Prostate gland (tissue), 2 donors: ENCODE measurements at regions not wholly inside any gene's neighbourhood (a gene's known extent, or its start where the extent isn't known, plus 50 kb on each side); places are given as distances from the start of the nearest gene placed in this dataset.
"Not testable (repeated sequence)": the region's sequence is repeated elsewhere in the genome, so short reads cannot be mapped to it uniquely, and the experiment has no call there.

ENCODE experiments used
- DNase-seq: peaks from one replicate; pipeline ENCODE4 v3.0.0-alpha.2; 2019; ENCODE audit warnings: low spot score
- H3K27ac ChIP-seq, 2 donors: fragments of 200-600 bp; sonication (generic); 2 replicates each; pipeline ENCODE4 v1.5.1; 2017 to 2019
- H3K27me3 ChIP-seq: fragments of 200-600 bp; sonication (generic); replicated peaks from 2 replicates; pipeline ENCODE4 v1.5.1; 2019; ENCODE audit not compliant: insufficient read depth
- H3K36me3 ChIP-seq, 2 donors: fragments of 200-600 bp; sonication (generic); 1 replicate in 1 of 2; 2 replicates in 1 of 2; pipeline versions ENCODE4 v1.5.1 to v1.8.1; 2017 to 2019
- H3K4me1 ChIP-seq: fragments of 200-600 bp; sonication (generic); replicated peaks from 2 replicates; pipeline ENCODE4 v1.5.1; 2019
- H3K4me3 ChIP-seq, 2 donors: fragments of 200-600 bp; sonication (generic); 2 replicates each; pipeline ENCODE4 v1.5.1; 2017 to 2019
- H3K9me3 ChIP-seq: fragments of 200-600 bp; sonication (generic); 2 replicates; pipeline ENCODE4 v1.5.1; 2017
- POLR2A ChIP-seq: fragments of 450-650 bp; IDR thresholded peaks from one replicate; pipeline ENCODE4 v1.6.1; 2016; ENCODE audit warnings: antibody characterized with exemption, mild to moderate bottlenecking
- POLR2AphosphoS5 ChIP-seq: sonication (generic); formaldehyde crosslinking; IDR thresholded peaks from one replicate; pipeline ENCODE4 v1.6.1; 2017; ENCODE audit warnings: antibody characterized with exemption
- WGBS: methylation state at CpG from one replicate; pipeline ENCODE4 v1.1.5; 2018; 5-methylcytosine and 5-hydroxymethylcytosine counted together
- intact Hi-C: fragments of 100-400 bp; cut with DNase I; formaldehyde crosslinking; loops from one replicate; pipeline ENCODE4 v1.14.2; 2022
- TF ChIP-seq, protein P1 (sequence below), 4 experiments: fragments of 200-600 bp in 2 of 4; fragments of 450-650 bp in 2 of 4; sonication (generic) in 2 of 4; IDR thresholded peaks; 1 replicate in 3 of 4; 2 replicates in 1 of 4; pipeline ENCODE4 v1.5.1; 2016 to 2019; ENCODE audit warnings: antibody characterized with exemption in 4 of 4, mild to moderate bottlenecking in 2 of 4, moderate library complexity in 2 of 4

DNA sequence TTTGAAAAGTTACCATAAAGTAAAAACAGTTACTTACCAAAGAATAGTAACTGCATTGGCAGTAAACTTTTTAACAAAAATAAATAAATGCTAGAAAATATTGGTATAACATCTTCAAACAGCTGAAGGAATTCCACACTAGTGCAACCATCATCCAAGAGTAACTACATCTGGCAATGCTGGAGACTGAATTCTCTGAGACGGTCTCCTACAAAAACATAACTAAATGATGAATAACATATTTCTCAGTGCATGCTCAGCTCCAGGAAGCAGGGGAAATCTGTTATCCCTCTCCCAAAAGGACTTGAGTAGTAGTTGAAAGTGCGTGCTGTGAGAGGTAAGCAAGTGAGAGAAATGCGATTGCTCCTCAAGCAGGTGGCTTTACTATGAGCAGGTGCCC lies 526.8 kb upstream of the CCDC54 start:
- H3K27me3 ChIP-seq, result no peaks in the 10 kb centered on the region
- DNase-seq, result no peak
- no peak overlapping the region for H3K27ac ChIP-seq
- TF ChIP-seq POLR2AphosphoS5, result no peak
- TF ChIP-seq, protein P1, sequence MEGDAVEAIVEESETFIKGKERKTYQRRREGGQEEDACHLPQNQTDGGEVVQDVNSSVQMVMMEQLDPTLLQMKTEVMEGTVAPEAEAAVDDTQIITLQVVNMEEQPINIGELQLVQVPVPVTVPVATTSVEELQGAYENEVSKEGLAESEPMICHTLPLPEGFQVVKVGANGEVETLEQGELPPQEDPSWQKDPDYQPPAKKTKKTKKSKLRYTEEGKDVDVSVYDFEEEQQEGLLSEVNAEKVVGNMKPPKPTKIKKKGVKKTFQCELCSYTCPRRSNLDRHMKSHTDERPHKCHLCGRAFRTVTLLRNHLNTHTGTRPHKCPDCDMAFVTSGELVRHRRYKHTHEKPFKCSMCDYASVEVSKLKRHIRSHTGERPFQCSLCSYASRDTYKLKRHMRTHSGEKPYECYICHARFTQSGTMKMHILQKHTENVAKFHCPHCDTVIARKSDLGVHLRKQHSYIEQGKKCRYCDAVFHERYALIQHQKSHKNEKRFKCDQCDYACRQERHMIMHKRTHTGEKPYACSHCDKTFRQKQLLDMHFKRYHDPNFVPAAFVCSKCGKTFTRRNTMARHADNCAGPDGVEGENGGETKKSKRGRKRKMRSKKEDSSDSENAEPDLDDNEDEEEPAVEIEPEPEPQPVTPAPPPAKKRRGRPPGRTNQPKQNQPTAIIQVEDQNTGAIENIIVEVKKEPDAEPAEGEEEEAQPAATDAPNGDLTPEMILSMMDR (IDR thresholded peaks at IDR 0.05), result no peak
- no peak for TF ChIP-seq POLR2A
- no peaks in the 10 kb centered on the region for H3K36me3 ChIP-seq
- no peak overlapping the region for H3K4me3 ChIP-seq
- no peaks in the 10 kb centered on the region for H3K4me1 ChIP-seq
- 85% methylated on average over 3 of the region's 3 CpGs for WGBS
- intact Hi-C loops, result no loop called here
- H3K9me3 ChIP-seq, result no peaks in the 10 kb centered on the region

DNA sequence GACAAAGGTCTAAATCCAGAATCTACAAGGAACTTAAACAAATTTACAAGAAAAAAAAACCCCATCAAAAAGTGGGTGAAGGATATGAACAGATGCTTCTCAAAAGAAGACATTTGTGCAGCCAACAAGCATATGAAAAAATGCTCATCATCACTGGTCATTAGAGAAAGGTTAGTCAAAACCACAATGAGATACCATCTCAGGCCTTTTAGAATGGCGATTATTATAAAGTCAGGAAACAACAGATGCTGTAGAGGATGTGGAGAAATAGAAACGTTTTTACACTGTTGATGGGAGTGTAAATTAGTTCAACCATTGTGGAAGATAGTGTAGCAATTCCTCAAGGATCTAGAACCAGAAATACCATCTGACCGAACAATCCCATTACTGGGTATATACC lies 518.9 kb upstream of the CCDC54 start:
- H3K27me3 ChIP-seq, H3K27ac ChIP-seq, H3K9me3 ChIP-seq, H3K4me3 ChIP-seq, H3K4me1 ChIP-seq, DNase-seq, H3K36me3 ChIP-seq, intact Hi-C loops: not testable (repeated sequence)
- WGBS, result 62% methylated on average over 3 of the region's 3 CpGs

DNA sequence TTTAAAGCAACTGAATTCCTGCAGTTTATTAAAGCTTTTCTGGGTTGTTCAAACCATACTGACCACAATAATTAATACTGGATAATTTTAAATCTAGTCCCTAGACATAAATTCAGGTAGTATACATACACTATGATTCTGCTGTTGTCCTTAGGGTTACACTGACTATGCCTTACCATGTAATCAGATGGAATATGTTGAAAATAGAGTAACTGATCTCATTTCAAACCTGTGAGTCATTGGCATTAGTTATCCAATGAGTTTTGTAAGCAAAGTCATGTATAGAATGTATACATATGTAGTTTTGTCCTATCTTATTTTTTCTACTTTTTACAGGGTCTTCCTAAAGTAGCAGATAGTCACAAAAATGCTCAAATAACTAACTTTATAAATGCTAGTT lies 517.1 kb upstream of the CCDC54 start:
- Histone ChIP-seq H3K36me3 (no peaks in the 10 kb centered on the region), H3K4me1 (no peaks in the 10 kb centered on the region), H3K27me3 (no peaks in the 10 kb centered on the region), H3K9me3 (no peaks in the 10 kb centered on the region), H3K27ac (no peak overlapping the region), H3K4me3 (no peak overlapping the region)
- TF ChIP-seq POLR2A, result no peak
- TF ChIP-seq, protein P1 (IDR thresholded peaks at IDR 0.05), result no peak
- TF ChIP-seq POLR2AphosphoS5, result no peak
- no peak for DNase-seq
- intact Hi-C loops, result no loop called here

DNA sequence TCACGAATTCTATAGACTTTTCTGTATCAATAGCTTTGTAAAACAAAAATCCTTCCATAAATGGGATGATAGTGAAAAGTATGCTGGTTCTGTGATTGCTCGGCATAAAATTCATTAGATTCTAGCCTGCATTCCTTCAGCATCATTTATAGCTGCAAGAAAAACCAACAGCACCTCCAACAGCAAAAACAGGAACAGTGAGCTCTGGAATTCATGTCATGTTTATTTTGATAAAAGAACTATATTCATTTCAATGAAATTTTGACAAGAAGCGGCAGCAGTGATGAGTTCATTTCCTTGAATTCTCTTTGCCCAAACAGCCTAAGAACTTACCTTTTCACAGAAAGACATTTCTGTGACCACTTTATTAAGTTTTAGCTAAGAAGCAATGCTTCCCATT lies 515.2 kb upstream of the CCDC54 start:
- DNase-seq, result no peak
- H3K4me3 ChIP-seq, result no peak overlapping the region
- no peaks in the 10 kb centered on the region for H3K4me1 ChIP-seq
- no peaks in the 10 kb centered on the region for H3K36me3 ChIP-seq
- TF ChIP-seq, protein P1 (IDR thresholded peaks at IDR 0.05), result peak in 1 of 4 experiments; percentile 24
- TF ChIP-seq POLR2AphosphoS5, result no peak
- intact Hi-C loops, result no loop called here
- H3K27me3 ChIP-seq, result no peaks in the 10 kb centered on the region
- no peaks in the 10 kb centered on the region for H3K9me3 ChIP-seq
- 25% methylated on average over 3 of the region's 3 CpGs for WGBS
- H3K27ac ChIP-seq, result no peak overlapping the region

DNA sequence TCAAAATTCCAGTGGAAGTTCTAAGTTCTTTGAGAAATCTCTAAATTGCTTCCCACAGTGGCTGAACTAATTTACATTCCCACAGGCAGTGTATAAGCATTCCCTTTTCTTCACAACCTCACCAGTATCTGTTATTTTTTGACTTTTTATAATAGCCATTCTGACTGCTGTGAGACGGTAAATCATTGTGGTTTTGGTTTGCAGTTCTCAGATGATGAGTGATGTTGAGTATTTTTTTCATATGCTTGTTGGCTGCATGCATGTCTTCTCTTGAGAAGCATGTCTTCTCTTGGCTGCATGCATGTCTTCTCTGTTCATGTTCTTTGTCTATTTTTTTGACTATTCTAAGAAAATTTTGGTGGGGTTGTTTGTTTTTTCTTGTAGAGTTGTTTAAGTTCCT lies 499.6 kb upstream of the CCDC54 start:
- TF ChIP-seq POLR2A (no peak), POLR2AphosphoS5 (no peak)
- TF ChIP-seq, protein P1 (IDR thresholded peaks at IDR 0.05), result no peak
- no peaks in the 10 kb centered on the region for H3K4me1 ChIP-seq
- no peak overlapping the region for H3K27ac ChIP-seq
- H3K27me3 ChIP-seq, result no peaks in the 10 kb centered on the region
- no peak overlapping the region for H3K4me3 ChIP-seq
- H3K9me3 ChIP-seq, result no peaks in the 10 kb centered on the region
- intact Hi-C loops, result no loop called here
- H3K36me3 ChIP-seq, result no peaks in the 10 kb centered on the region
- 81% methylated on average over 1 of the region's 1 CpG for WGBS
- DNase-seq, result no peak

DNA sequence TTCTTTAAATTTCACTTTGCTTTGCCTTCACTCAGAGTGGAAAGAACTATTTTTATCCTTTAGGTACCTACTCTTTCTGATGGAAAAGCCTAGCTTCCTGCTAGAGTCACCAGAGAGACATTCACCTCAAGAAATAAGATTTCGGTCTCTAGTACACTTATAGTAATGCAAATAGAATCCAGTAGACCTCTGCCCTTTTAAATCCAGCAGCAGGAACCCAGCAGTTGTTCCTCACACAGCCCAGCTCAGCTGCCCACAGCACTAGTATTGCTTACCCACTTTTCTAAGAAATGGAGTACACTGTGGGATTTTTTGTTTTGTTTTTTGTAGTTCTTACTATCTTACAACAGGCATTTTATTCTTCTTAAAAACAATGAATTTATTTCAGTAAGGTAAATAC lies 497.0 kb upstream of the CCDC54 start:
- H3K4me1 ChIP-seq, result no peaks in the 10 kb centered on the region
- intact Hi-C loops, result no loop called here
- 76% methylated on average over 1 of the region's 1 CpG for WGBS
- DNase-seq, result no peak
- no peak overlapping the region for H3K27ac ChIP-seq
- TF ChIP-seq POLR2A, result no peak
- TF ChIP-seq POLR2AphosphoS5, result no peak
- TF ChIP-seq, protein P1 (IDR thresholded peaks at IDR 0.05), result no peak
- no peaks in the 10 kb centered on the region for H3K9me3 ChIP-seq
- no peaks in the 10 kb centered on the region for H3K36me3 ChIP-seq
- no peaks in the 10 kb centered on the region for H3K27me3 ChIP-seq
- H3K4me3 ChIP-seq, result no peak overlapping the region
